ENCODE measurements at regions not wholly inside any gene's neighbourhood (a gene's known extent, or its start where the extent isn't known, plus 50 kb on each side); places are given as distances from the start of the nearest gene placed in this dataset.
A peak's percentile ranks its signal among the peaks of the same experiment; 100 is the strongest.

DNA sequence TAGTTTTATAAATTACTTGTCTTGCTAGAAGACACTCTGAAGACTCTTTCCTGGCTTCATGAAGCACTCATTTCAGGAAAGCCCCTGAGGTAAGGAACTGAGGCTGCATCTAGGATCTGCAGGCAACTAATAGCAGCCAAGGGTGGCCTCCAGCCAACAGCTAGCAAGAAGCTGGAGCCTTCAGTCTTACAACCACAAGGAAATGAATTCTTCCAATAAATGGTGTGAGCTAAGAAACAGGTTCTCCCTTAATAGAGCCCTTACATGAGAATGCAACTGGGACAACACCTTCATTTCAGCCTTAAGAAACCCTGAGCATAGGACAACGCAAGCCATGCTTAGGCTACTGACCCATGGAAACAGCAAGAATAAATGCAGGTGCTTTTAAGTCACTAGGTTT is 254.6 kb upstream of the RBBP8 start:
- no peak for DNase-seq

DNA sequence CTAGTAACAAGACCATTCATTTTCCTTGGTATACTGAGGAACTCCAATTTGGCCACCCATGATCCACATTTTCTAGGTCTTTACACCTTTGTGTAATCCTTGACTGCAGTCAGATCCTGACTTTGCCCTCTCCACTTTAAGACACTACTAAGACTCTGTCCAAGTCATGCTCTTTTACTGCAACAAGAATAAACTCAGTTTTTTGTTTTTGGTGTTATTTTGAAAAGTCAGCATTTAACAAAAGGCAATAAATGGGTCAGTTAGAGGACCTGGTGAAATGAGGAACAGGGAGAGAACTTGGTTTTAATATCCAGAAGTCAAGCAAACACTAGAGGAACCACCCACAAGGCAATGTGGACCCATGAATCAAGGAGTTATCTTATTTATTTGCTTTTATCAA is 252.2 kb upstream of the RBBP8 start:
- DNase-seq = no peak

DNA sequence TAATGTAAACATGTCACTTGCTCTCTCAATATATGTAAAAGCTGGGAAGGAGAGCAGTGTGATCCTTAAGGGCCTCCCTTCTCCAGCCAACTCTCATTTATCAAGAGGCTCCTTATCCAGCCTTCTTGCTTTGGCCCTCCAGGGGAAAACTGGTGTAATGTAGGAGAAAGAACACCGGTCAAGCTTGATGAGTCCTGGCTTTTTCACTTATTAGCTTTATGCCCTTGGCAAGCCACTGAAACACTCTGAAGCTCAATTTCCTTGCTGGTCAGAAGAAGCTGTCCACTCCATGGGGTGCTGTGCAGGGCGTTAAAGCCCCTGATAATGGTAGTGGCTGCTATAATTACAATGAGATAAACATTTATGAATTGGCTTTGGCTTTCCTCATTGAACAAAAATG is 251.2 kb upstream of the RBBP8 start:
- DNase-seq = no peak

GRCh38 chr18:22682720-22683119 is 250.4 kb upstream of the RBBP8 start:
- no peak for DNase-seq

- peak; percentile 88 for DNase-seq
These were observed 249.9 kb upstream of the RBBP8 start for GRCh38 chr18:22683196-22683676.

GRCh38 chr18:22683786-22684185 is 249.3 kb upstream of the RBBP8 start:
- no peak for DNase-seq

- DNase-seq = no peak
These were observed 248.9 kb upstream of the RBBP8 start for GRCh38 chr18:22684268-22684667.

DNA sequence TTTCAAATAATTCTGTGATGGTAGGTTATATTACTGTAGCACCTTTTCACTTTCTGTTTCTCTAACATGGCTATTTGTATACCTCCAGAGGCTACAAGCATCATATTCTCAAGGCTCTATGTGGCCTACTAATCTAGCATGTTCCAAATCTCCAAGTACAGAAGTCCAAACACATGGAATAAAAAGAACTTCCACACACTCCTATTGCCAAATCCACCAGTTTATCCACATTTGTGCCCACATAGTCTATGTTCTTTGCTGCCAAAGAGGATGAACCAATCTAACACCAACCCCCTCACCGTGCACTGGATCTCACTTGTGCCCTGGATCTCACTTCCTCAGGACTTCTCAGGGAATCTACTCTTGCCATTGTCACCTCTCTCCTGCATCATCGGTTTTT is 247.3 kb upstream of the RBBP8 start:
- DNase-seq = no peak

- DNase-seq = no peak
These were observed 245.0 kb upstream of the RBBP8 start for GRCh38 chr18:22687892-22688680.

DNA sequence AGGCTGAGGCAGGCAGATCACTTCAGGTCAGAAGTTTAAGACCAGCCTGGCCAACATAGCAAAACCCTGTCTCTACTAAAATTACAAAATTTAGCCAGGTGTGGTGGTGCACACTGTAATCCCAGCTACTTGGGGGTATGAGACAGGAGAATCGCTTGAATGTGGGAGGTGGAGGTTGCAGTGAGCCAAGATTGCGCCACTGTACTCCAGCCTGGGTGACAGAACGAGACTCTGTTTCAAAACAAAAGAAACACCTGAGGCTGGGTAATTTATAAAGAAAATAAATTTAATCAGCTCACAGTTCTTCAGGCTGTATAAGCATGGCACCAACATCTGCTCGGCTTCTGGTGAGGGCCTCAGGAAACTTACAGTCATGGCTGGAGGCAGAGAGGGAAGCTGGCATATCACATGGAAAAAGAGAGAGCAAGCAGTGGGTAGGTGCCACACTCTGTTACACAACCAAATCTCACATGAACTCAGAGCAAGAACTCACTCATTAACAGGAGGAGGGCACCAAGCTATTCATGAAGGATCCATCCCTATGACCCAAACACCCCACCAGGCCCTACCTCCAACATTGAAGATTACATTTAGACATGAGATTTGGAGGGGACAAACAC is 244.1 kb upstream of the RBBP8 start:
- DNase-seq = no peak

DNA sequence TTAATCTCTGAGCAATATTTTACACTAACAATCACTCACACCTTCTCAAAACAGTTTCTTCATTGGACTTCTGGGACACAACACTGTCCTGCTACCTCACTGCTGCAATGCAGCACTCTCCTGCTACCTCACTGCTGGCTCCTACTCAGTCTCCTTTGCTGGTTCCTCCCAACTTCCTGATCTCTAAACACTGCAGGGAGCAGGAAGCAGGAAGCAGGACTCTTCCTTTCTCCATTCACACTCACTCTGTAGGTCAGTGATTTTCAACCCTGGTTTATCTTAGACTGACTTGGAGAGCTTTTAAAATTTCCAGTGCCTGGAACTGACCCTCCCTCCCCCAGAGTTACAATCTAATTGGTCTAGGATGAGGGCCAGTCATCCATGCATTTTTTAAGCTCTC is 243.4 kb upstream of the RBBP8 start:
- no peak for DNase-seq

- no peak for DNase-seq
These were observed 242.6 kb upstream of the RBBP8 start for GRCh38 chr18:22690556-22690955.

GRCh38 chr18:22691946-22692710 is 241.0 kb upstream of the RBBP8 start:
- DNase-seq = peak; percentile 96

DNA sequence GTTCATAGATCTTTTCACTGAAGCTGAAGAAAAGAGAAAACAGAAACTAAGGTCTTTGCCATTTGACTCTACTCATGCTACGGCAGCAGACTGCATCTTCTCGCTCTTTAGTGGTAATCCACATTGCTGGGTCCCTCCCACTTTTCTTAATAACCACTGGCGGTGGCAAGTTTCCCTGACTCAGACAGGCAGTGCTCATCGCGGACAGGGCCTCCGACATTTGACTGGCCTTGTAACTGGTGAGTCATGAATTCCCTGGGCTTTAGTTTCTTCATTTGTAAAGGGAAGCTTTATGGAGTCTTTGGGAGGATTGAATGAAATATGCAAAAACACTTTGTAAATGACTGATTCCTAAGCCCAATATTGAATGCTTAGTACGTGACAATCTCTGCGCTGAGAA is 238.2 kb upstream of the RBBP8 start:
- peak; percentile 97 for DNase-seq

DNA sequence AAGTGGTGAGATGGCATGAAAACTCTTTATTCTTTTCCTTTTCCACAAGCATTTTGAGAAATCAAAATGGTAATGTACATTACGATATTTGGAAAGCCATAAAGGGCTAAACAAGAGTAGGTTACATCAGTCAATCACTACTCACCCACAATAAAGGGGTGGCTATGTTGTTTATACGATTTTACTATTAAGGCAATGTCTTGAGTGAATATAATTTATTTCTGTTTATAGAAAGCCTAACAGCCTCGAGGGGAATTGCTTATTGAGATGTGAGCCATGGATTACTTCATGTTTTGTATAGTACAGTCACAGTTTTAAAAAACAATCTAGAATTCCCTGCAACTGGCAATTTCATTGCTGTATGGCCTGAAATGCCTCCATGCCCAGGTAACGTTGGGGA is 237.5 kb upstream of the RBBP8 start:
- DNase-seq = no peak

DNA sequence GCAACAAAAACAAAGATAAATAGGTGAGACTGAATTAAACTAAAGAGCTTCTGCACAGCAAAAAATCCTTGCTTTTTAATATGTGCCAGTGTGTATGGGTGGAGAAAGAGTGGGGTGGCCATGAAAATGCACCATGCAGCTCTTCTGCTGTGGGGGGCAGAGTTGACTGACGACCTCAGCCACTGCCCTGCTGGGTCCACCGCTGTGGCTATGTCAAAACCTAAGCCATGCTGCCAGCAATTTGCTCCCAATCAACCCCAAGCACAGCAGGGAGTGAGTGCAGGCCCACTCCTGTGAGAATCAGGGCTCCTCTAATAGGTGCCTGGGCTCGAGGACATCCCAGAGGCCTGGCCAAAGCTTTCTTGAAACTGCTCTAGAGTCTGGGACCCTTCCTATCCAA is 235.6 kb upstream of the RBBP8 start:
- DNase-seq = no peak

GRCh38 chr18:22698711-22699110 is 234.4 kb upstream of the RBBP8 start:
- DNase-seq = no peak

GRCh38 chr18:22699629-22700028 is 233.5 kb upstream of the RBBP8 start:
- no peak for DNase-seq

GRCh38 chr18:22700920-22701319 is 232.2 kb upstream of the RBBP8 start:
- DNase-seq = no peak

- DNase-seq = no peak
These were observed 231.8 kb upstream of the RBBP8 start for GRCh38 chr18:22701326-22701725.

GRCh38 chr18:22701795-22702194 is 231.3 kb upstream of the RBBP8 start:
- DNase-seq = no peak

GRCh38 chr18:22702806-22703205 is 230.3 kb upstream of the RBBP8 start:
- DNase-seq = no peak

DNA sequence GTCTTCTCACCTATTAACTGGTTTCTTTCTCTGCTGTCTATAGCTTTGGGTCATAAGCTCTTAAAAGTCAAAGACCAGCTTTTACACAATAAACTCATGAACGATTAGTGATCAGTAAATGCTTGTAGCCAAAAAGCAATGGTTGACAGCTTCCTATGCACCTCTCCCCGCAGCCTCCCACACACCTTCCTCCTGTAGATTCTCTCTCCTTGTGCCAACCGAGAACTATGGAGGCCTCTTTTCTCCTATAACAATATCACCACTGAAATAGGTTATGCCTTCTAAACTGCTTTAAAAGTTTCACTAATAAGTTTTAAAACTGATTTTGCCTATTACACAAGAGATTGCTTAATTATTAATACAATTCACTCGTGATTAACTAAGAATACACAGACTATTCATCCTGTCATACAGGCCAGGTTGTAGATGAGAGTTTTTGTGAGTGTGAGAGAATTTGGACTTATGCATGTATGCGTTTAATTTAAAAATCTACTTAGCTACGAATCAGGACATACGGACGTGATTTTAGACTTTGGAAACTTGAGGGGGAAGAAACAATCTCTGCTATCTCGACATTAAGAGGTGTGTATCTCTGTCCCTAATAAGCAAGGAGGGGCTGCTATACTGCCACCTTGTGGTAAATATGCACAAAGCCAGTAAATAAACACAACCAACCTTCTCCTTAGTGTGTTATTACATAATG is 229.1 kb upstream of the RBBP8 start:
- peak; percentile 60 for DNase-seq

Data from fibroblast of skin of right quadriceps (primary cell).